Gastroesophageal sphincter (tissue), 3 donors: ENCODE measurements at regions not wholly inside any gene's neighbourhood (a gene's known extent, or its start where the extent isn't known, plus 50 kb on each side); places are given as distances from the start of the nearest gene placed in this dataset.

Experiments used
- CTCF ChIP-seq, 4 experiments: fragments of 200-600 bp in 2 of 4; fragments of 450-650 bp in 2 of 4; sonication (generic) in 1 of 4; IDR thresholded peaks; one replicate each; pipeline ENCODE4 v1.5.1; 2017 to 2019; ENCODE audit warnings: antibody characterized with exemption in 4 of 4, mild to moderate bottlenecking in 2 of 4, moderate library complexity in 2 of 4
- EP300 ChIP-seq: sonication (generic); formaldehyde crosslinking; IDR thresholded peaks from one replicate; pipeline ENCODE4 v1.6.1; 2017; ENCODE audit warnings: antibody characterized with exemption, mild to moderate bottlenecking
- POLR2A ChIP-seq, 2 donors: fragments of 450-650 bp; IDR thresholded peaks; one replicate each; pipeline ENCODE4 v1.6.1; 2017; ENCODE audit warnings: antibody characterized with exemption in 2 of 2, mild to moderate bottlenecking in 2 of 2, moderate library complexity in 1 of 2

- TF ChIP-seq CTCF (IDR thresholded peaks at IDR 0.05) (no peak), POLR2A (IDR thresholded peaks at IDR 0.05) (no peak), EP300 (no peak)
These were observed 148.4 kb upstream of the KCTD1 start for GRCh38 chr18:26696786-26697185.
